SW480 (cell line): ENCODE measurements at regions not wholly inside any gene's neighbourhood (a gene's known extent, or its start where the extent isn't known, plus 50 kb on each side); places are given as distances from the start of the nearest gene placed in this dataset.

Source experiments
- DNase-seq: peaks from one replicate; pipeline ENCODE4 v3.0.0-alpha.2; 2016; ENCODE audit warnings: low spot score

DNA sequence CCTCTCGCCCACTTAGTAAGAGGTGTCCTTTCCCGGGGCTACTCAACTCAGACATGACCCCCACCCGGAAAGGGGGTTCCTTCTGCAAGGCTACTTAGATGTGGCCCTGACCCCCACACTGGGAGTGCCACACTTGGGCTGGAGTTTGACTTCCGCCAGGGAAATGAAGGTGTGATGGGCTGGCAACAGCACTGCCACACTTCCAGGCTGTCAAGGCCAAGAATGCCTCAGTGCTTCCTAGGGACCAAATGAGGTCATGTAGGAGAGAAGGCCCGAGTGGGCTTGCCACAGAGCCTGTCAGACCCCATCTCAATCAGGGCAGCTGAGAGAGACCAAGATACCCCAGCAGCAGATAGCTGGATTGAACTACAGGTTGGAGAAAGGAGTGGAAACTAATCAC, 55.5 kb downstream of the DRD1 start:
- DNase-seq = no peak

DNA sequence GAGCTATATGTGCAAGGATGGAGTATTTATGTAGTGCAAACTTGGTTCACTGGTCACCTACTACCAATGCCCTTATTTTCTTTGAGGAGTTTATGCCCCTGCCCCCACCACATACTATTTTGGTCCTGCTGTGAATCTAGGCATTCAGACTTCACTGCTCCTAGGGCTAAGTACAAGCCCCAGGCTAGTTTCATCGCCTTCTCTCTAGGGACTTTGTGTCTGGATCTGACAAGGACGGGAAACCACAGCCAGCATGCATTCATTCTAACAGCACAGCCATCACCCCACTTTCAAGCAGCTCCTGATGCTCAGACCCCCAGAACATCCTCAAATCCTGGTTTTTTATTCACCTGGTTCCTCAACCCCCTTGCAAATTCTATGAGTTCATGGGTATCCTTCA, 56.8 kb downstream of the DRD1 start:
- no peak for DNase-seq

DNA sequence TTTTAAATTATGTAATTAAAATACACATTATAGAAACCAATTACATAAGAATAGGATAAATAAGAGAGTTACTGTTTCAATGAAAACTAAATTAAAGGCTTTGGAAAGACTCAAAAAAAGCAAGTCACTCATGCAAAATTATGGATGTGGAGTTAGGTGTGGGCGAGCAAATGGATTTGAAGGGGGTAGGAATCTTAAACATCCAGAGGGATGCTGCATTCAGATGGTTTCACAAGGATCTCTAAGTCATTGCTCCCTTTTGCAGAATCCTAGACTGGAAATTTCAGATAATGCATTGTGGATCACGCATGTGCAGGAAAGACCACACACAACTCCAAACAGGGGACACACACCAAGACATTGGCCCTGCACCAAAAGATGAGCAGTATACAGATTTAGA, 57.5 kb downstream of the DRD1 start:
- no peak for DNase-seq

DNA sequence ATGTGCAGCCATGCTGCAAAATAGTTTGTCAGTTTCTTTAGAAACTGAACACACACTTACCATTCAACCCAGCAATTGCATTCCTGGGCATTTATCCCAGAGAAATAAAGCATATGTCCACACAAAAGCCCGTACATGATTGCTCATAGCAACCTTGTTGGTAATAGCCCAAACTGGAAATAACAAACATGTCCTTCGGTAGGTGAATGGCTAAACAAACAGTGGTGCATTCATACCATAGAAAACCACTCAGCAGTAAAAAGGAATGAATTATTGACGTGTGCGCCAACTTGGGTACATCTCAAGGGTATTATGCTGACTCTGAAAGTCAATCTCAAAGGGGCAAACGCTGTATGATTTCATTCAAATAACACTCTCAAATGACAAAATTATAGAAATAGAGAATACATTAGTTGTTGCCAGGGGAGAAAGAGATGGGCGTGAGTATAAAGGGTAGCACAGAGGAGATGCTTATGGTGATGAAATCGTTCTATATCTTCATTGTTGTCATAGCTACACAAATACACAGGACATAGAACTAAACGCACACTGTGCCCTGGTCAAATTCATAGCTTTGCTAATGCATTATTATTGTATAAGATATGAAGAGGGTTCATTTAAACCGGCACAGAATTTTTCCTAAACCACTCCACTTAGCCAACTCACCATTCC, 58.2 kb downstream of the DRD1 start:
- DNase-seq = no peak

DNA sequence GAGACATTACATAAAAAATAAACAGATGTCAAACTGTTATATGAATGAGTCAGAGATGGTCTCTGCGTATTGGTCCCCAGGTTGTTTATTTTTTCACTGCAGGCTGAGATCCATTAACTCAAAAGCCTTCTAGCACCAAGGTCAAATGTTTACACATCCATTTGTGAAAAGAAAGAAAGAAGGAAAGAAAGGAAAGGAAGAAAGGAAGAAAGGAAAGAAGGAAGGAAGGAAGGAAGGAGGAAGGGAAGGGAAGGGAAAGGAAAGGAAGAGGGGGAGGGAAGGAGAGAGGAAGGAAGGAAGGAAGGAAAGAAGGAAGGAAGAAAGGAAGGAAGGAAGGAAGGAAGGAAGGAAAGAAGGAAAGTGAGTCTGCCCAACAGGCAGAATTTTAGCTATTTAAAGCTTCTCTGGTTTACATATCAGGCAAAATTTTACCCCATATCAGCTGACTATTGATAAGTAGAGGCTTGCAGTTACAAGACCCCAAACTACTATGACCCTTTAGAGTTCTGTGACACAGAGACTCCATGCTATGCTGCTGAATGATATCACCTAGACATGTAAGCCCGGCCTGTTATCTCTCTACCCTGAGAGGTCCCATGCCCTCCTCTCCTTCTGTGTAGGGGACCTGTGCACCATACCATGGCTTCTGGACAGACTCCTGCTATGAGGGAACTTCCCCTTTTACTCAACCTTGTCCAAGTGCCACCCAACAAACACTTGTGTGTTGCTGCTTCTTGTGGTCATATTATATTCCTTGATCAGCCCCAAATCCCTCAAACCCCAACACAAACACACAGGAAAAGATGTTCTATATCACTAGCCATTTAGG, 59.0 kb downstream of the DRD1 start:
- DNase-seq = no peak

DNA sequence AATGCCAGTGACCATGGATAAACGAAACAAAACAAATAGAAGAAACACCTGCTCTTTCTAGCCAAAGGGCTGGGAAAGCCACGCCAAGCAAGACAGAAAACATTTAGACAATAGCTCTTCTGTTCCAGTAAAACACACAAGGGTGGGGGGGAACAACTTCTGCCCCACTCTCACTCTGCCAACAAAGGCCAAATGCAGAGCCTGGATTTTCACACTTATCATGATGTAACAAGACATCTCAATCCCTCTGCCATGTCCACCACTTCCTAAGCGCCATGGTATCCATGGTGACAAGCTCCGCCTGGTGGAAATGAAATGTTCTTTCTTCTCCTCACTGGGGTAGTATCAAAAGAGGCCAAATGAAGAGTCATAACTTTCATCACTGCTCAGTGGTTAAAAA, 60.6 kb downstream of the DRD1 start:
- peak; percentile 55 for DNase-seq

DNA sequence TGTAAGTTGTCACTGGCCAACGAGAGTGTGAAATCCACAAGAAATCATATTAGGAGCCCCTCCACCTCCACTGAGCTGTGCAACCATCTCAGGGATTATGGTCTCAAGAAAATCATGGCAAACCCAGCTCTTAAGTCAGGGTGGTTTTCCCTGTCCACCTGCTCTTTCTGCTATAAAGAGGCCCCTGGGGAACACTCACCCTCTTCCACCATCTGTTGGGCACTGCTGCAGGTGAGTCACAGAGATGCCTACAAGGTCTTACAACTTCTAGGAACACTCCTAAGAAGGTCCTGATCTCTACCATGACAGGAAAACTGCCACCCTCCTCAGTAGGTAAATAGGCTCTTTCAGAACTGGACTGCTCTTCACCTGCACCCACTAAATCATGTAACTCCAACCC, 61.8 kb downstream of the DRD1 start:
- DNase-seq = no peak

DNA sequence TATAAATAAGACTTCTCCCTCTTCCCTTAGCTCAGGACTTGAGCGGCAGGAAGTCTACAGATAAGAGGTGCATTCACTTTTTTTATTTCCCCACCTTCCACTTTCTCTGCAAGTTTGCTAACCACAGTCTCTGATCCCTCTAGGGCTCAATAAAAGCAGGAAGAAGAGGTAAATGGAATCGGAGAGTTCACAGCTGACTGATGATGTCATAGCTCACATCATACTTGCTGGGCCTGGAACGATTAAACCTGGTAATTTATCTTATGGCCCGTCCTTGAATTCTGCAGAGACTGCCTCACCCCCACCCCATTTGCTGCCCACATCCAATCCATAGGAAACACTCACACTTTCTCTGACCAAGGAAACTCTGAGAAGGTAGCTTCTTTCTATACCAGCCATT, 62.9 kb downstream of the DRD1 start:
- DNase-seq = no peak

DNA sequence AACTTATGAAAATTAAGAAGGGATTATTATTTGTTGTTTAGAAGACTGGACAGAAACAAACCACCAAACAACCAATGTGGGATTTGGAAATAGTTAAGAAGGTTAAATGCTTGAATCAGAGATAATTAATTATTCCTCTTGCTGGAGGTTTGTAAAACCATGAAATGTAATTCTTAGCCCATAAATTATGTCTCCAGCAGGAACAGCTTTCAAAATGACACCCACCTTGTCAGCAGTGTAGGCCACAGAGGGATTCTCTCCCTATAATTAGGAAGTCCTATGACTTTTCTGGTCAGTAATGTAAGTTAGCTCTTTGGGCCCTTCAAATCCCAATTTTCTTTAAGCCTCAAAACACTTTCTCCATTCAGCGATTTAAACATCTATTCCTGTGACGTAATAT, 63.3 kb downstream of the DRD1 start:
- DNase-seq = no peak

DNA sequence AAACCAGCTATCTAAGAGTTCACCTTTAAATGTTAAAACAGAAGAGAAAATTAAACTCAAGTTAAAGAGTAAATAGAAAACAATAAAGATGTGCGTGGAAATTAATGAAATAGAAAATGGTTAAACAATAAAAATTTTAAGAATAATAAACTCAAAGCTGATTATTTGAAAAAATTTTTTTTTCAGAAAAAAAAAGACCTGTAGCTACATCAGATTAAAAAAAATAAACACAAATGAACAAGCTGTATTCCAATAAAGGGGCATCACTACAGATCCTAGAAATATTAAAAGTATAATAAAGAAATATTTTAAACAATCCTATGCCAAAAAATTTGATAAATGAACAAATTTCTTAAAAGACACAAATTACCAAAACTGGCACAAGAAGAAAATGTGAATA, 64.1 kb downstream of the DRD1 start:
- no peak for DNase-seq

DNA sequence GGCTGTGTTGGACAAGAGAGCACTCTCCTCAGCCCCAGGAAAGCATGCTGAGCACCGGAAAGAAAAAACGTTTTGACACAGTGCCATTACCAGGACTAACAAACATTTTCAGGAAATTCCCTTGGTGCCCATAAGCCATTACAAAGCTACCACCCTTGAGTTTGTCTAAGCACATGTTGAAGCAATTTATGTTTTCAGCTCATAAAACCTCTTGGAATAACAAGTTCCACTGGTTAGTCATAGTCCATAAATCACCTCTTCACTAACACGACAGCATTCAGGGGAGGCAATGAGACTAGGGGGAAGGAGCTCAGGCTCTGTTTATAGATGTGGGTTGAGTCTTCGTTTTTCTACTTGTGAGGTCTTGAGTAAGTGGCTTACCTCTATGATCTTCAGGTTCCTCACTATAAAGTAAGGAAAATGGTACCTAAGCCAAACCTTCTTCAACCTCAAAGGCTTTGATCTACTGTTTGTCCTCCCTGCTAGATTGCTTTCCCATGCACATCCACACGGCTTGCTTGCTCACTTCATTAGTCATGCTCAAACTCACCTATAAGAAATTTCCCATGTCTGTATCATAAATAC, 65.4 kb downstream of the DRD1 start:
- DNase-seq = peak; percentile 94

DNA sequence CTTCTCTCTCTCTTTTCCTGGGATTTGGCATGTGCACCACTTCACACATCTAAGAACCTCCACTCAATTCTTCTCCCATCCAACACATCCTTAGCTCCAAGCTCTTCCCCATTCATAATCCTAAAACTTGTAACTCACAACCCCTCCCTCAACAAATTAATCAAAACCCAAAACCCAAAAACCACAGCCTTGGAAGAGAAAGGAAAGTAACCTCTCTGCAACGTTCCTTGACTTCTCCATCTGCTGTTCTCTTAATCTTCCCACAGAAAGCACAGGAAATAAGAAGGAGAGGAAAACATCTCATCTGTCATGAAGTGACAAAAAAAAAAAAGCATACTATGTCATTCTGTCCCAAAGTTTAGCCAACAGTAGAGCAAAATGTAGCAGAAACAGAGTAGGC, 66.2 kb downstream of the DRD1 start:
- no peak for DNase-seq

DNA sequence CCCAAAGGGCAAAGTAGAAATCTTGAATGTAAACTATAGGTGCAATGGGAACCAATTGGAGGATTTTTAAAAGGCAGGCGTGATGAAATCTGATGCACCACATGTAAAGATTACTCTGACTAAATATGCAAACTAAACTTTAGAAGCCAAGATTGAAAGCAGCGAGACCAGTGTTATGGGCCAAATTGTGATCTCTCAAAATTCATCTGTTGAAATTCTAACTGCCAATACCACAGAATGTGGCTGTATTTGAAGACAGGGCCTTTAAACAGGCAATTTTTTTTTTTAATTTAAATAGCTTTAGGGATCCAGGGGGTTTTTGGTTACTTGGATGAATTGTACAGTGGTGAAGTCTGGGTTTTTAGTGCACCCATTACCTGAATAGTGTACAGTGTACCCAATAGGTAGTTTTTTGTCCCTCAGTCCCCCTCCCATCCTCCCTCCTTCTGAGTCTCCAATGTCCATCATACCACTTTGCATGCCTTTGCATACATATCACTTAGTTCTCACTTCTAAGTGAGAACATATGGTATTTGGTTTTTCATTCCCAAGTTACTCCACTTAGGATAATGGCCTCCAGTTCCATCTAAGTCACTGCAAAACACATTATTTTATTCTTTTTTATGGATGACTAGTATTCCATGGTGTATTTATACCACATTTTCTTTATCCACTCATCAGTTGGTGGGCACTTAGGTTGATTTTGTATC, 69.7 kb downstream of the DRD1 start:
- DNase-seq = no peak

DNA sequence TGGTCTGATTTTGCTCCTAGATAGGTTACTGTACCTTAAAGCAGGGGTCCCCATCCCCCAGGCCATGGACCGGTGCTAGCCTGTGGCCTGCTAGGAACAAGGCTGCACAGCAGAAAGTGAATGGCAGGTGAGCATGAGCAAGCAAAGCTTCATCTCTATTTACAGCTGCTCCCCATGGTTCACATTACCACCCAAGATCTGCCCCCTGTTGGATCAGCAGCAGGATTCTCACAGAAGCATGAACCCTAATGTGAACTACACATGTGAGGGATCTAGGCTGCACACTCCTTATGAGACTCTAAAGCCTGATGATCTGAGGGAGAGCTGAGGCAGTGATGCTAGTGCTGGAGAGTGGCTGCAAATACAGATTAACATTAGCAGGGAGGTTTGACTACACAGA, 78.1 kb downstream of the DRD1 start:
- no peak for DNase-seq

DNA sequence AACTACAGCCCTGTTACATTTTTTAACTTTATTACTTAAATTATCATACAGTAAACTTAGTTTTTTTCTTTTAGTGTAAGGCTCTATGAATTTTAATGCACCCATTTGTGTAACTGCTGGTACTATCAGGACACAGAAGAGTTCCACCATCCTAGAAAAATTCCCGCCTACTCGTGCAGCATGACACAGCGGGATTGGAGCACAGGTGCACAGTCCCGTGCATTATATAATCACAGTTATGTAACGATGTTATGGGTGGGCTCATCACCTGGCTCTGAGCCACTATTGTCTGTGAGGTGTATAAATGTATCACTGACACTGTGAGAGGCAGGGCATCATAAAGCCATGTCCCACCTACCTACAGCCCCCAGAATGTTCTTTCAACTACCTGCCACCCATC, 80.7 kb downstream of the DRD1 start:
- no peak for DNase-seq

DNA sequence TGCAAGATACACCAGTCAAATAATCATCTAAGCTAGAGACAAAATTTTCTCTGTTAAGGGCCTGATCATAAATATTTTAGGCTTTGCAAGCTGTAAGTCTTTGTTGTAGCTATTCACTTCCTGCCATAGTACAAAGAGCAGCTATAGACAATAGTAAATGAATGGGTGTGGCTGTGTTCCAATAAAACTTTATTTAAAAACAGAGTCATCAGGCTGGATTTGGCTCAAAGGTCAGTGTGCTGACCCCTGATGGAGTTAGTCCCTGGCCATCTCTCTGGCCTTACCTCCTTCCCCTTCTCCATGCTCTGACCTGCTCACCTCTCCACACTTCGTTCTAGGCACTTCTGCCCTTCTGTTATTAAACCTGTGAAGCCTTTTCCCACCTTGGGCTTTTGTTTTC, 86.0 kb downstream of the DRD1 start:
- DNase-seq = no peak

DNA sequence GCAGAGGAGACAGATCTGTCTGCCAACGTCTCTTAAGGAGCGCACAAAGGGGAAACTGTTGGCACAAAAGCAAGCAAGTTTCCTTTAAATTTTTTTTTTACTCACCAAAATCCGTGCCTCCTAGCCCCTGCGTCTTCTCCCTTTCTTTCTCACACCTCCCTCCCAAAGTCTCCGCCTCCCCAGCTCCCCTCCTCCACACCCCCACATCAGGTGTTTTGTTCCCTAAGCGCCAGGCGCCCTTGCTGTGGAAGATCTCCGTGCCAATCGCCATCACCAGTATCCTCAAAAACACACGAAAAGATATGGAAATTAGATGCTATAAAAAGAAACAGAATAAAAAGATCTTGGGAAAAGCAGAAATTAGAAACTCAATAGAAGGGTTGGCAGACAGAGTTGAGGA, 87.6 kb downstream of the DRD1 start:
- no peak for DNase-seq

DNA sequence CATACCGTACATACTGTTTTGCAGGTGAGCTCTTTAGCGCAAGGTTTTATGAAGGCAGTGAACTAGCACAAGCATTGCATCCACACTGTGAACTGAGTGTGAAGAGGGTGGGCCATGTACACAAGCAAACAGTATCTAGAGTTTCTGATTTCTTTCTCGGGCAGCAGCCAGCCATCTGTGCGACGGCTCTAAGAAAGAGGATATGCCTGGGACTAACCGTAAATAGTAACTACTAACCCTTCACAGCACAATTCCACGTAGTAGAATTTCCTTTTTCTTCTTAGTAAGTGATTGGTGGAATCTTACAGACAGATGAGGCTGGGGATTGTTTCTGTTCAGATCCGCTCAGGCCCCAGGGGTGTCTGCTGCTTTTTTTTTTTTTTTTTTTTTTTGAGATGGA, 89.0 kb downstream of the DRD1 start:
- no peak for DNase-seq

DNA sequence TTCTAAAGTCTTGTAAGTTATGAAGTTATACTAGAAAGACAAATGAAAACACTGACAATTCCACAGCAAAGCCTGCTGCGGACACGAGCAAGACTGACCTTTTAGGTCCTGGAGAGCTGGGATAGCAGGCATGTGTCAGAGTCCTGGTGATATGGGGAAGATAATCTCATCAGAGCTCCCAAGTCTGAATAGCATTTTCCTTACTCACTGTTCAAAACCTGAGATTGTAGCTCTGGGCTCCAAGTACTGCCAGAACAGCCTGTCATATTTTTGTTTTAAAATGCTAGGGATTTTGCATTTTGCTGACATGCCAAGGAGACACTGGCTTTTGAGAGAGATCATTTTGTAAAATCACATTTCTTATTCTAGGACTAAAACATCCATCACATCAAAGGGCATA, 90.1 kb downstream of the DRD1 start:
- DNase-seq = no peak

DNA sequence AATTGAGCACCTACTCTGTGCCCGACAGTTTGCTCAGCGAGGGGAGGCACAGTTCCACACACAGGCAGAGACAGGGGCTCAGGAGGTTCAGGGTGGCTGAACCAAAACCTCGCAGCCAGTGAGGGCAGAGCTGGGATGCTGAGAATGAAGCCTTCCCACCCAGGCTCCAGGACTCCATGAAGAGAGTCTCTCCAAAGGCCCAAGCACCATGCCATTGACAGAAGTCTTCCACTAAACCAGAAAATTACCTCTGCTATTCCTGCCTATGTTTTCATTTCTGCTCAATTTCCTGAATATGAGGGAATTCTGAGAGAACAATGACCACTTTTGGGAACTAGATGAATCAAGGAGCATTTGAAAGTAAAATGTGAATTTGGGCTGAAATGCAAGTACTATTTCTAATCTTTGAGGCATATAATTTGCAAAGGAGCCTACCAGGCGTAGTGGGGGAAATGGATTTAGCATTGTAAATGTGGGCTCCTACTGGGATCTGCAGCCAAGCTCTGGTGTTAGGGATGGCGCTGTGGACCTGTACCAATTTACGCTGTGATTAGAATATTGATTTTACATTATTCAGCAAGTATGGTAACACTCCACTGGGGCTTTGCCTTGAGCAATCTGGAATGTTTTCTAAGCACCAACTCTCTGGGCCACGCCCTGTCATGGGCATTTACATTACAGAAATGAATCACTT, 91.9 kb downstream of the DRD1 start:
- no peak for DNase-seq

DNA sequence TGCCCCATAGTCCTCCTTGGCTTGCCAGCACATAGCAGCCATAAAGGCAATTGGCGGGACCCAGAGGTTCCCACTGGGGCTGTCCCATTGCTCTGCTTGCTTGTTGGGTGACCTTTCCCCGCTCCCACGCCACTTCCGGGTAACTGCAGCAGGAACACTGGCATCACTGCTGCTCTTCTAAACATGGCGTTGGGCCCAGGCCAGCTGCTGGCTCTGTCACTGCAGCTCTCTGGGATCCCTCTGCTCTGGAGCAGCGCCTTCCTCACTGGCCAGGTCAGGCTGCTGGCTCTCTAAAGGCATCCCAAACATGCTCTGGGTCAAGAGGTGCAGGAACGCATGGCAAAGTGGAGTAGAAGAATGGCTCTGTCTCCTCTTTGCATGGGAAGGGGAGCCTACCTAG, 92.9 kb downstream of the DRD1 start:
- no peak for DNase-seq

DNA sequence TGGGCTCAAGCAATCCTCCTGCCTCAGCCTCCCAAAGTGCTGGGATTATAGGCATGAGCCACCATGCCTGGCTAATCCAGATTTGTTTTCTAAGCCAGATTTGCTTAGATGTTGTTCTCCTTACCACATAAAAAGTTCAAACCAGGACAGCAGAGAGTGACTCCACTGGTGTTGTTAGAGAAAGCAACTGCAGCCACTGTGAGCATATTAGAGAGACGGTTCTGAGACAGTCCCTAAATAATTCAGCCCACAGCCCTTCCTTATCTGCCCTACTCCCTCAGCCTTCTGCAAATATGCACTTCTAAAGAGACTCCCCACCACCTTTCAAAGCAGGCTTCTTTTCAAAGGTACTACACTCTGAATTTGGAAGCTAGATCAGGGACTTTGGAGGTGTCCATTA, 96.1 kb downstream of the DRD1 start:
- no peak for DNase-seq
